IMR-90 (cell line): ENCODE measurements at regions not wholly inside any gene's neighbourhood (a gene's known extent, or its start where the extent isn't known, plus 50 kb on each side); places are given as distances from the start of the nearest gene placed in this dataset.

ENCODE experiments used
- CTCF ChIP-seq: conservative IDR thresholded peaks from 2 replicates; pipeline ENCODE4 v1.5.1; 2012; ENCODE audit warnings: mild to moderate bottlenecking, low read depth, low read length, improper control_type of control experiment
- MAZ ChIP-seq: IDR thresholded peaks from 2 replicates; pipeline ENCODE4 v1.6.1; 2012; ENCODE audit warnings: low read depth, mild to moderate bottlenecking, low read length, improper control_type of control experiment, moderate library complexity, borderline replicate concordance
- POLR2A ChIP-seq: IDR thresholded peaks from 2 replicates; pipeline ENCODE4 v1.6.1; 2012; ENCODE audit warnings: mild to moderate bottlenecking, low read depth, low read length

GRCh38 chrX:109872021-109872732, 130.7 kb upstream of the TMEM164 start:
- TF ChIP-seq CTCF (no peak), MAZ (no peak), POLR2A (no peak)
